ENCODE measurements at regions not wholly inside any gene's neighbourhood (a gene's known extent, or its start where the extent isn't known, plus 50 kb on each side); places are given as distances from the start of the nearest gene placed in this dataset.

GRCh38 chr3:104791331-104791730 lies 575.4 kb upstream of the ALCAM start:
- 59 to 67% methylated on average over 1 of the region's 1 CpG for WGBS, 2 donors

GRCh38 chr3:104796556-104796955 lies 570.2 kb upstream of the ALCAM start:
- intact Hi-C loops (cut with DNase I), result no loop called here
- H3K27ac ChIP-seq, result no peak overlapping the region
- no peak for DNase-seq
- WGBS, 2 donors, result 92 to 94% methylated on average over 5 of the region's 5 CpGs
- H3K36me3 ChIP-seq, result no peaks in the 10 kb centered on the region
- no peaks in the 10 kb centered on the region for H3K4me1 ChIP-seq
- no peaks in the 10 kb centered on the region for H3K9me3 ChIP-seq
- no peak overlapping the region for H3K4me3 ChIP-seq (replicated peaks in 1 of 3)
- no peaks in the 10 kb centered on the region for H3K27me3 ChIP-seq
- no peak for TF ChIP-seq POLR2A (IDR thresholded peaks at IDR 0.05)
- TF ChIP-seq CTCF (IDR thresholded peaks at IDR 0.05), result no peak

More at GRCh38 chr3:104791331-104791730, 575.4 kb upstream of the ALCAM start:
- no peak overlapping the region for H3K27ac ChIP-seq
- no peak for DNase-seq
- no peaks in the 10 kb centered on the region for H3K4me1 ChIP-seq
- intact Hi-C loops (cut with DNase I), result no loop called here
- no peaks in the 10 kb centered on the region for H3K27me3 ChIP-seq
- no peaks in the 10 kb centered on the region for H3K9me3 ChIP-seq
- TF ChIP-seq CTCF (IDR thresholded peaks at IDR 0.05) (no peak), POLR2A (IDR thresholded peaks at IDR 0.05) (no peak)
- no peaks in the 10 kb centered on the region for H3K36me3 ChIP-seq
- H3K4me3 ChIP-seq (replicated peaks in 1 of 3), result no peak overlapping the region

GRCh38 chr3:104805042-104805441 lies 561.7 kb upstream of the ALCAM start:
- H3K4me3 ChIP-seq (replicated peaks in 1 of 3), result no peak overlapping the region
- TF ChIP-seq CTCF (IDR thresholded peaks at IDR 0.05) (no peak), POLR2A (IDR thresholded peaks at IDR 0.05) (no peak)
- no peaks in the 10 kb centered on the region for H3K4me1 ChIP-seq
- intact Hi-C loops (cut with DNase I), result no loop called here
- H3K27me3 ChIP-seq, result no peaks in the 10 kb centered on the region
- no peaks in the 10 kb centered on the region for H3K36me3 ChIP-seq
- no peak overlapping the region for H3K27ac ChIP-seq
- H3K9me3 ChIP-seq, result no peaks in the 10 kb centered on the region
- WGBS, 2 donors, result 85% methylated on average over 5 of the region's 5 CpGs
- no peak for DNase-seq

GRCh38 chr3:104805508-104805907 lies 561.2 kb upstream of the ALCAM start:
- H3K27me3 ChIP-seq, result no peaks in the 10 kb centered on the region
- WGBS, 2 donors, result 71 to 75% methylated on average over 5 of the region's 5 CpGs
- DNase-seq, result no peak
- no peak overlapping the region for H3K27ac ChIP-seq
- TF ChIP-seq POLR2A (IDR thresholded peaks at IDR 0.05) (no peak), CTCF (IDR thresholded peaks at IDR 0.05) (no peak)
- intact Hi-C loops (cut with DNase I), result no loop called here
- H3K36me3 ChIP-seq, result no peaks in the 10 kb centered on the region
- no peaks in the 10 kb centered on the region for H3K9me3 ChIP-seq
- H3K4me1 ChIP-seq, result no peaks in the 10 kb centered on the region
- H3K4me3 ChIP-seq (replicated peaks in 1 of 3), result no peak overlapping the region

- WGBS, 2 donors, result 80 to 94% methylated on average over 1 of the region's 1 CpG
- H3K27me3 ChIP-seq, result no peaks in the 10 kb centered on the region
- TF ChIP-seq CTCF (IDR thresholded peaks at IDR 0.05) (no peak), POLR2A (IDR thresholded peaks at IDR 0.05) (no peak)
Observed at GRCh38 chr3:104810896-104811295, 555.8 kb upstream of the ALCAM start.

More at GRCh38 chr3:104810896-104811295, 555.8 kb upstream of the ALCAM start:
- intact Hi-C loops (cut with DNase I), result no loop called here
- H3K4me1 ChIP-seq, result no peaks in the 10 kb centered on the region
- H3K27ac ChIP-seq, result no peak overlapping the region
- no peak overlapping the region for H3K4me3 ChIP-seq (replicated peaks in 1 of 3)
- no peaks in the 10 kb centered on the region for H3K9me3 ChIP-seq
- DNase-seq, result no peak
- no peaks in the 10 kb centered on the region for H3K36me3 ChIP-seq
